Smooth muscle cell (in vitro differentiated cells): ENCODE measurements at regions not wholly inside any gene's neighbourhood (a gene's known extent, or its start where the extent isn't known, plus 50 kb on each side); places are given as distances from the start of the nearest gene placed in this dataset.

Experiments
- DNase-seq: peaks from one replicate; lab custom pipeline; 2025; ENCODE audit not compliant: unreplicated experiment; lab: John Stamatoyannopoulos, UW
- H2AFZ ChIP-seq: fragments of 200-600 bp; sonication (generic); 2 replicates; pipeline ENCODE4 v1.6.0; 2016; ENCODE audit warnings: antibody characterized with exemption, low read depth, mild to moderate bottlenecking
- H3F3A ChIP-seq: fragments of 200-600 bp; sonication (generic); 2 replicates; pipeline ENCODE4 v1.6.0; 2017; ENCODE audit warnings: antibody characterized with exemption, low read depth
- H3K27ac ChIP-seq: fragments of 200-600 bp; sonication (generic); 2 replicates; pipeline ENCODE4 v1.5.1; 2016; ENCODE audit warnings: low read depth, mild to moderate bottlenecking
- H3K27me3 ChIP-seq: fragments of 200-600 bp; sonication (generic); 2 replicates; pipeline ENCODE4 v1.6.1; 2016; ENCODE audit warnings: low read depth, mild to moderate bottlenecking
- H3K36me3 ChIP-seq: fragments of 200-600 bp; sonication (generic); 2 replicates; pipeline ENCODE4 v1.5.1; 2016; ENCODE audit warnings: low read depth
- H3K4me1 ChIP-seq: fragments of 200-600 bp; sonication (generic); 2 replicates; pipeline ENCODE4 v1.5.1; 2016; ENCODE audit warnings: low read depth
- H3K4me2 ChIP-seq: fragments of 200-600 bp; sonication (generic); 2 replicates; pipeline ENCODE4 v1.6.0; 2016; ENCODE audit warnings: mild to moderate bottlenecking
- H3K4me3 ChIP-seq: fragments of 200-600 bp; sonication (generic); 2 replicates; pipeline ENCODE4 v1.5.1; 2016; ENCODE audit warnings: mild to moderate bottlenecking
- H3K79me2 ChIP-seq: fragments of 200-600 bp; sonication (generic); 2 replicates; pipeline ENCODE4 v1.6.0; 2016; ENCODE audit warnings: low read depth, mild to moderate bottlenecking
- H3K9ac ChIP-seq: fragments of 200-600 bp; sonication (generic); 2 replicates; pipeline ENCODE4 v1.6.0; 2016; ENCODE audit warnings: low read depth
- H3K9me3 ChIP-seq: fragments of 200-600 bp; sonication (generic); replicated peaks from 2 replicates; pipeline ENCODE4 v1.5.1; 2016; ENCODE audit warnings: low read depth
- H4K20me1 ChIP-seq: fragments of 200-600 bp; sonication (generic); 2 replicates; pipeline ENCODE4 v1.6.0; 2016; ENCODE audit warnings: low read depth
- WGBS: methylation state at CpG from one replicate; pipeline ENCODE4 v1.1.7; 2016; ENCODE audit warnings: low lambda C conversion rate; 5-methylcytosine and 5-hydroxymethylcytosine counted together
- TF ChIP-seq, protein P1 (sequence below): fragments of 200-600 bp; sonication (generic); IDR thresholded peaks from 2 replicates; pipeline ENCODE4 v1.5.1; 2017; ENCODE audit warnings: borderline replicate concordance, mild to moderate bottlenecking, antibody characterized with exemption; ENCODE audit not compliant: insufficient read depth, poor library complexity, severe bottlenecking

DNA sequence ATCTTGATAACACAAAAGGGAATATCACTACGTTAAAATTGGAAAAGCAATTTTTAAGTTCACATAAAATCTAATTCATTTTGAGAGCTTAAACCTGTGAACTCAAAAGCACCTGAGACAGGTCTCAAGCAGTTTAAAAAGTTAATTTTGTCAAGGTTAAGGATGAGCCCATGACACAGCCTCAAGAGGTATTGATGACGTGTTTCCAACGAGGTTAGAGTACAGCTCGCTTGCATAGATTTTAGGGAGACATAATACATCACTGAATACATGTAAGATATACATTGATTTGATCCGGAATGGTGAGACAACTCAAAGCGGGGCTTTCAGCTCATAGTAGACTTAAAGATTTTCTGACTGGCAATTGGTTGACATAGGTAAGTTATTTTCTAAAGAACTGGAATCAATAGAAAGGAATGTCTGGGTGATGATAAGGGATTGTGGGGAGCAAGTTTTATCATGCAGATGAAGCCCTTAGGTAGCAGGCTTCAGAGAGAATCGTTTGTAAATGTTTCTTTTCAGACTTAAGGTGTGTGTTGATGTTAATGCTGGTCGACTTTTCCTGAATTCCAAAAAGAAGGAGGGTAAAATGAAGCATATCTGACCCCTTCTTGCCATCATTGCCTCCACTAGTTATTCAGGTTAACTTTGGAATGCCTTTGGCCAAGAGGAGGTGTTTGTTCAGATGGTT is 2890.6 kb downstream of the PCDH9 start:
- DNase-seq = no peak
- no peaks in the 10 kb centered on the region for H3K9me3 ChIP-seq
- 70% methylated on average over 8 of the region's 8 CpGs for WGBS
- H2AFZ ChIP-seq = no peak overlapping the region
- no peaks in the 10 kb centered on the region for H3F3A ChIP-seq
- no peak overlapping the region for H3K4me3 ChIP-seq
- no peaks in the 10 kb centered on the region for H3K27me3 ChIP-seq
- no peaks in the 10 kb centered on the region for H3K79me2 ChIP-seq
- TF ChIP-seq, protein P1, sequence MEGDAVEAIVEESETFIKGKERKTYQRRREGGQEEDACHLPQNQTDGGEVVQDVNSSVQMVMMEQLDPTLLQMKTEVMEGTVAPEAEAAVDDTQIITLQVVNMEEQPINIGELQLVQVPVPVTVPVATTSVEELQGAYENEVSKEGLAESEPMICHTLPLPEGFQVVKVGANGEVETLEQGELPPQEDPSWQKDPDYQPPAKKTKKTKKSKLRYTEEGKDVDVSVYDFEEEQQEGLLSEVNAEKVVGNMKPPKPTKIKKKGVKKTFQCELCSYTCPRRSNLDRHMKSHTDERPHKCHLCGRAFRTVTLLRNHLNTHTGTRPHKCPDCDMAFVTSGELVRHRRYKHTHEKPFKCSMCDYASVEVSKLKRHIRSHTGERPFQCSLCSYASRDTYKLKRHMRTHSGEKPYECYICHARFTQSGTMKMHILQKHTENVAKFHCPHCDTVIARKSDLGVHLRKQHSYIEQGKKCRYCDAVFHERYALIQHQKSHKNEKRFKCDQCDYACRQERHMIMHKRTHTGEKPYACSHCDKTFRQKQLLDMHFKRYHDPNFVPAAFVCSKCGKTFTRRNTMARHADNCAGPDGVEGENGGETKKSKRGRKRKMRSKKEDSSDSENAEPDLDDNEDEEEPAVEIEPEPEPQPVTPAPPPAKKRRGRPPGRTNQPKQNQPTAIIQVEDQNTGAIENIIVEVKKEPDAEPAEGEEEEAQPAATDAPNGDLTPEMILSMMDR = no peak
- H3K4me1 ChIP-seq = no peaks in the 10 kb centered on the region
- no peak overlapping the region for H3K9ac ChIP-seq
- H3K36me3 ChIP-seq = no peaks in the 10 kb centered on the region
- H4K20me1 ChIP-seq = no peaks in the 10 kb centered on the region
- no peak overlapping the region for H3K4me2 ChIP-seq
- H3K27ac ChIP-seq = no peak overlapping the region

DNA sequence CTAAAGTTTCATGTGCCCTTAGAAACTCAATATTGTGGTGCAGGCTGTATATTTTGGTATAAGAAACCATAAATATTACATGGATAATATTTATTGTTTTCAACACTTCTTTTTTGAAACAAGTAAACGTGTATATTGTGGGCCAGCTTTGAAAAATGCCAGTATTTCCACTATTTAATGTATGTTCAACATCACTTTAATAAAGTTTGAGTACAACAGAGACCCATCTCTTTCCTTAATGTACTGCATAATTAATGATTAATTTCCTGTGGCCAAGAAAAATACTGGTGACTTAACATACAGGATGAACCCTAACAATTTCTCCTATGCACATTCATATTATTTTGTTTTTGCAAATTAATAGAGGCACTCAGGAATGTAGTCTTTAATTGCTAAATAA is 2891.5 kb downstream of the PCDH9 start:
- TF ChIP-seq, protein P1 = no peak
- no peaks in the 10 kb centered on the region for H3F3A ChIP-seq
- no peak overlapping the region for H3K4me2 ChIP-seq
- H3K9ac ChIP-seq = no peak overlapping the region
- H3K79me2 ChIP-seq = no peaks in the 10 kb centered on the region
- no peaks in the 10 kb centered on the region for H3K36me3 ChIP-seq
- WGBS = 67% methylated on average over 1 of the region's 1 CpG
- no peak overlapping the region for H3K4me3 ChIP-seq
- H3K4me1 ChIP-seq = peaks cover 5% of the 10 kb centered on the region
- no peak overlapping the region for H3K27ac ChIP-seq
- H4K20me1 ChIP-seq = no peaks in the 10 kb centered on the region
- H3K9me3 ChIP-seq = no peaks in the 10 kb centered on the region
- no peak overlapping the region for H2AFZ ChIP-seq
- DNase-seq = no peak
- no peaks in the 10 kb centered on the region for H3K27me3 ChIP-seq

DNA sequence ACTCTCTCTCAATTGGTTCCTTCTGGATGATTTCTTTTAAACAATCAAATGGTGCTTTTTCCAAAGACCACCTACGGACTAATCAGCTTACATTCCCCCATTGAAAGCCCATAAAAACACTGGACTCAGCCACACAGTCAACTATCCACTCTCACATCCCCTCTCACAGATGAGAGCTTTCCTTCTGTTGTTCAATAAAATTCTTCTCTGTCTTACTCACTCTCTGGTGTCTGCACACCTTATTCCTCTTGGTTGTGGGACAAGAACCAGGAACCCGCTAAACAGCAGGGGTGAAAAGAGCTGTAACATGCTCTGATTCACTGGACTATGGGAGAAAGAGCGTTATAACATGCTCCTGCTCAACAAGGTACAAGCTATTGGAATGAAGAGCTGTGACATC is 2896.2 kb downstream of the PCDH9 start:
- peaks cover 11% of the 10 kb centered on the region for H3K4me1 ChIP-seq
- H3K4me2 ChIP-seq = no peak overlapping the region
- H3K9me3 ChIP-seq = peaks cover 4% of the 10 kb centered on the region
- no peaks in the 10 kb centered on the region for H3K36me3 ChIP-seq
- TF ChIP-seq, protein P1 = no peak
- H3K79me2 ChIP-seq = no peaks in the 10 kb centered on the region
- H3K9ac ChIP-seq = no peak overlapping the region
- no peaks in the 10 kb centered on the region for H3F3A ChIP-seq
- no peaks in the 10 kb centered on the region for H4K20me1 ChIP-seq
- WGBS = 88% methylated on average over 3 of the region's 3 CpGs
- no peak overlapping the region for H2AFZ ChIP-seq
- no peak overlapping the region for H3K4me3 ChIP-seq
- no peaks in the 10 kb centered on the region for H3K27me3 ChIP-seq
- DNase-seq = no peak
- H3K27ac ChIP-seq = no peak overlapping the region

DNA sequence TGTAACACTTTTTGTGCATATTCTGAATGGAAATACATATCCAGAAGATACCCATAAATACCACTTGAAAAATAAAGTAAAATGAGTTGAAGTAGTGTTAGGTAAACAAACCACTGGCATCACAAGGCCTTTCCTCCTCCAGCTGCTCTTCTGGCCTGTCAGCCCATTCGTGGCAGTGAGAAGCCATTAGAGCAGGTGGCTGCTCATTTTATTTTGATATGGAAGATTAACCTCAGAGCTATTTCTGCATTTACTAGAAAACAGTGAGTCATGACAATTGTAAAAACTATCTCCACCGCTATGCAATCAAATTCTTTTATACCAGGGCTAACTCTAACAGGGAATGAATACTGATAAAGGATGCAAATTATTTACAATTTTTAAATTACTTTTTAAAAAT is 2898.1 kb downstream of the PCDH9 start:
- no peaks in the 10 kb centered on the region for H3K27me3 ChIP-seq
- no peak overlapping the region for H3K4me3 ChIP-seq
- H3K9ac ChIP-seq = no peak overlapping the region
- H3K4me1 ChIP-seq = peaks cover 11% of the 10 kb centered on the region
- H3K27ac ChIP-seq = no peak overlapping the region
- no peak overlapping the region for H3K4me2 ChIP-seq
- no peaks in the 10 kb centered on the region for H3K36me3 ChIP-seq
- H3K9me3 ChIP-seq = peaks cover 4% of the 10 kb centered on the region
- H4K20me1 ChIP-seq = no peaks in the 10 kb centered on the region
- 76% methylated on average over 2 of the region's 2 CpGs for WGBS
- DNase-seq = no peak
- no peaks in the 10 kb centered on the region for H3K79me2 ChIP-seq
- H3F3A ChIP-seq = no peaks in the 10 kb centered on the region
- TF ChIP-seq, protein P1 = no peak
- H2AFZ ChIP-seq = no peak overlapping the region
